ENCODE measurements at regions not wholly inside any gene's neighbourhood (a gene's known extent, or its start where the extent isn't known, plus 50 kb on each side); places are given as distances from the start of the nearest gene placed in this dataset.
A peak's percentile ranks its signal among the peaks of the same experiment; 100 is the strongest.

DNA sequence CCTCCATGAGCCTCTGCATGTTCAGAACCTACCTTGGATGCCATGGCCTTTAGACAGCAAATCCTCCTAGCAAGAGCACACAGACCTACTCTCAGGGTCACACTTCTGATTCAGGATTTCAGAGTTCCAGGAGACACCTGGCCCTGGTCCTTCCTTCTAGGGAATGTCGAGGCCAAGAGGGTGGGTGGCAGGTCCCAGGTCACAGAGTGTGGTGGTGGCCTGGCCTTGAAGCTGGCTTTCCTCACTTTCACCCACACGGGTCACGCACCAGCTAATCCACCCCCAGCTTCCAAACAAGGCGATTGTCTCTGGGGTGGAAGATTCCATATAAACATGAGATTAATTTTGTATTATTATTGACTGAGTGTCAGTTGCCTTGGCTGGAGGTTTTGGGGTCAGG, 328.3 kb upstream of the RTL1 start:
- Histone ChIP-seq H3K4me3 (ENCODE audit: low read depth in 2 of 2, low read length in 1 of 2) (no peak overlapping the region), H3K4me2 (no peak overlapping the region), H3K27me3 (ENCODE audit: insufficient read depth) (no peaks in the 10 kb centered on the region), H3K9me3 (no peaks in the 10 kb centered on the region), H3K9ac (no peak overlapping the region), H3K36me3 (replicated peaks in 1 of 2; ENCODE audit: control insufficient read depth in 1 of 2, insufficient read depth in 2 of 2, low read length in 1 of 2) (no peaks in the 10 kb centered on the region), H3K4me1 (ENCODE audit: control insufficient read depth in 1 of 2, insufficient read depth in 2 of 2, low read depth in 1 of 2, low read length in 1 of 2) (peaks cover 0 to 59% of the 10 kb centered on the region in 2 experiments; a peak in 1 of 4 replicates), H2AFZ (ENCODE audit: low read depth) (no peak overlapping the region), H3F3A (replicated peaks; ENCODE audit: insufficient read depth) (no peaks in the 10 kb centered on the region), H4K20me1 (ENCODE audit: insufficient read depth) (no peaks in the 10 kb centered on the region), H3K9me2 (no peaks in the 10 kb centered on the region), H3K79me2 (ENCODE audit: insufficient read depth) (no peaks in the 10 kb centered on the region), H3K27ac (ENCODE audit: low read depth in 2 of 2, low read length in 1 of 2) (peak overlapping the region in 1 of 2 experiments; percentile 31; a peak in 1 of 4 replicates)
- TF ChIP-seq RFX5 (IDR thresholded peaks at IDR 0.05; ENCODE audit: low read length), result no peak
- no peak for TF ChIP-seq CHD2 (IDR thresholded peaks at IDR 0.05; ENCODE audit: low read length, partially characterized antibody)
- TF ChIP-seq RXRA (IDR thresholded peaks at IDR 0.05; ENCODE audit: borderline replicate concordance, low read depth), result no peak
- no peak for TF ChIP-seq SMC3 (IDR thresholded peaks at IDR 0.05; ENCODE audit: low read depth, low read length)
- no peak for TF ChIP-seq ELF1 (IDR thresholded peaks at IDR 0.05)
- TF ChIP-seq, protein P1, sequence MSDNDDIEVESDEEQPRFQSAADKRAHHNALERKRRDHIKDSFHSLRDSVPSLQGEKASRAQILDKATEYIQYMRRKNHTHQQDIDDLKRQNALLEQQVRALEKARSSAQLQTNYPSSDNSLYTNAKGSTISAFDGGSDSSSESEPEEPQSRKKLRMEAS (IDR thresholded peaks at IDR 0.05; ENCODE audit: low read depth), result no peak
- DNase-seq, result no peak
- POLR2A ChIA-PET, result no interaction called here
- CTCF ChIA-PET, result interaction anchor here (1.1 to 2.1 kb wide), 3 partner anchors 326 to 346 kb away, joined by 3 to 7 read pairs (median 5); no protein-coding TSS in a partner anchor
- 75% methylated on average over 4 of the region's 4 CpGs for WGBS (ENCODE audit: low lambda C conversion rate)

DNA sequence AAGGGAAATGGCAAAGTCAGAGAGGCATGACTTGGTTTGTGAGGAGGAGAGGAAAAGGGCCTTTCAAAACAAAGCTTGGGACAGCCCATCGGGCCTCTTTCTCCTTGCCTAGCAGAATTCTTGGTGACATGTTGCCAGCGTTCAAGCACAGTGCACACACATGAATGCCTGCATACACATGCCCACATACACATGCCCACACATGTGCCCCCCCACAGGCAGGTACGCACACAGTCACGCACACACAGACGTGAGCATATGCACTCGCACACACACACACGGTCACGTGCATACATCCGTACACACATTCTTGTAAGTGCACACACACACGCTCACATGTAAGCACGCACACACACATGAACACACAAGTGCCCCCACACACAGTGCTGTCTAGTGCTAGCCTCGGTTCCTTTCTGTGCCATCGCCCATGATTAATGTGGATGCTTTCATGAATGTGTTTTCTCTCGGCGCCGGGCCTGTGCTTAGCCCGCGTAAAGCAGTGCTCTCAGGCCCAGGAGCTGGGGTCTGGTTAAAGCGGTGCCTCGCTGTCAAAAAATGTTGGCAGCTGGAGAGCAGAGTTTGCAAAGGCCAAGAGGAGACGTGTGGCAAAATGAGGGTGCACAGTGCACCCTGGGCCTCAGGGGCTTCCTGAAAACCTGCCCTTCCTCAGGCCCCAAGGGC, 328.8 kb upstream of the DIO3 start:
- Histone ChIP-seq H3K4me3 (ENCODE audit: low read depth in 2 of 2, low read length in 1 of 2) (no peak overlapping the region), H3F3A (replicated peaks; ENCODE audit: insufficient read depth) (no peaks in the 10 kb centered on the region), H3K9ac (no peak overlapping the region), H3K27ac (ENCODE audit: low read depth in 2 of 2, low read length in 1 of 2) (peak overlapping the region in 1 of 2 experiments; percentile 58; a peak in 1 of 4 replicates), H4K20me1 (ENCODE audit: insufficient read depth) (no peaks in the 10 kb centered on the region), H3K9me2 (no peaks in the 10 kb centered on the region), H3K79me2 (ENCODE audit: insufficient read depth) (no peaks in the 10 kb centered on the region), H3K9me3 (no peaks in the 10 kb centered on the region), H3K36me3 (replicated peaks in 1 of 2; ENCODE audit: control insufficient read depth in 1 of 2, insufficient read depth in 2 of 2, low read length in 1 of 2) (no peaks in the 10 kb centered on the region), H3K27me3 (ENCODE audit: insufficient read depth) (no peaks in the 10 kb centered on the region), H3K4me2 (no peak overlapping the region), H2AFZ (ENCODE audit: low read depth) (no peak overlapping the region), H3K4me1 (ENCODE audit: control insufficient read depth in 1 of 2, insufficient read depth in 2 of 2, low read depth in 1 of 2, low read length in 1 of 2) (peaks cover 0 to 58% of the 10 kb centered on the region in 2 experiments; a peak in 1 of 4 replicates)
- whole genome bisulfite sequencing (ENCODE audit: low lambda C conversion rate), result 88% methylated on average over 20 of the region's 21 CpGs
- TF ChIP-seq NRF1 (IDR thresholded peaks at IDR 0.05; ENCODE audit: low read depth, low read length), result no peak
- TF ChIP-seq, protein P2, sequence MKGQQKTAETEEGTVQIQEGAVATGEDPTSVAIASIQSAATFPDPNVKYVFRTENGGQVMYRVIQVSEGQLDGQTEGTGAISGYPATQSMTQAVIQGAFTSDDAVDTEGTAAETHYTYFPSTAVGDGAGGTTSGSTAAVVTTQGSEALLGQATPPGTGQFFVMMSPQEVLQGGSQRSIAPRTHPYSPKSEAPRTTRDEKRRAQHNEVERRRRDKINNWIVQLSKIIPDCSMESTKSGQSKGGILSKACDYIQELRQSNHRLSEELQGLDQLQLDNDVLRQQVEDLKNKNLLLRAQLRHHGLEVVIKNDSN (IDR thresholded peaks at IDR 0.05; ENCODE audit: borderline replicate concordance, low read depth), result no peak
- TF ChIP-seq, protein P1 (IDR thresholded peaks at IDR 0.05; ENCODE audit: low read depth), result no peak
- no peak for TF ChIP-seq GATA2 (CRISPR knock-in tag; IDR thresholded peaks at IDR 0.05)
- no peak for TF ChIP-seq EP300 (IDR thresholded peaks at IDR 0.05; ENCODE audit: borderline replicate concordance in 1 of 2, low read depth in 1 of 2, low read length in 1 of 2)
- CTCF ChIA-PET, result interaction anchor here (1.1 to 5.3 kb wide), 6 partner anchors 144 to 849 kb away, joined by 3 to 76 read pairs (median 4); no protein-coding TSS in a partner anchor
- POLR2A ChIA-PET, result no interaction called here
- no peak for DNase-seq

Data from SK-N-SH (cell line).